ENCODE measurements at regions not wholly inside any gene's neighbourhood (a gene's known extent, or its start where the extent isn't known, plus 50 kb on each side); places are given as distances from the start of the nearest gene placed in this dataset.

DNA sequence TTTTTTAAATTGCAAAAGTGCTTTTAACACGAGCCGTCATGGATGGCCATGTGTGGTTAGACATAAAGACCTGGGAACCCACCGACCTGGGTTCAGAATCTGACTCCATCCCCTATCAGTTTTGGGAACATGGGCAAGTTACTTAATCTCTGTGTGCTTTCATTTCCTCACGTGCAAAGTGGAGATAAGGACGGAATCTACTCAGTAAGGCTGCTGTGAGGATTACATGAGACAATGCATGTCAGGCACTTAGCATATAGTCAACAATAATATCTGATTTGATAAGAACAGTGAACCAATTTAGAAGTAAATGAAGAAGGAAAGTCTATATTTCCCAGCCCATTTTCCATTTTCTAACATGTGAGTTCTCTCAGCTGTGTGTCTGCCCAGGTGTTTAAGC lies 235.4 kb downstream of the SUDS3 start:
- CTCF ChIA-PET = no interaction called here
- H3K27me3 ChIP-seq (ENCODE audit: insufficient read depth, low read length) = peaks cover 19% of the 10 kb centered on the region
- no peak overlapping the region for H3K9ac ChIP-seq (ENCODE audit: low read length)
- H3K4me3 ChIP-seq (replicated peaks in 1 of 2; ENCODE audit: low read depth in 1 of 2, low read length in 2 of 2) = no peak overlapping the region
- DNase-seq (ENCODE audit: low read depth, low spot score) (no peak), ATAC-seq (no peak)
- no peaks in the 10 kb centered on the region for H4K20me1 ChIP-seq (ENCODE audit: insufficient read depth)
- no peak overlapping the region for H2AFZ ChIP-seq (ENCODE audit: low read depth, low read length, poor library complexity, severe bottlenecking)
- TF ChIP-seq ELF1 (IDR thresholded peaks at IDR 0.05; ENCODE audit: borderline replicate concordance, low read depth) = no peak
- TF ChIP-seq EGR1 (IDR thresholded peaks at IDR 0.05; ENCODE audit: low read depth) = no peak
- no peak for TF ChIP-seq SP1 (IDR thresholded peaks at IDR 0.05; ENCODE audit: low read depth)
- no peak for TF ChIP-seq RAD21 (IDR thresholded peaks at IDR 0.05; ENCODE audit: low read depth)
- TF ChIP-seq, protein P1, sequence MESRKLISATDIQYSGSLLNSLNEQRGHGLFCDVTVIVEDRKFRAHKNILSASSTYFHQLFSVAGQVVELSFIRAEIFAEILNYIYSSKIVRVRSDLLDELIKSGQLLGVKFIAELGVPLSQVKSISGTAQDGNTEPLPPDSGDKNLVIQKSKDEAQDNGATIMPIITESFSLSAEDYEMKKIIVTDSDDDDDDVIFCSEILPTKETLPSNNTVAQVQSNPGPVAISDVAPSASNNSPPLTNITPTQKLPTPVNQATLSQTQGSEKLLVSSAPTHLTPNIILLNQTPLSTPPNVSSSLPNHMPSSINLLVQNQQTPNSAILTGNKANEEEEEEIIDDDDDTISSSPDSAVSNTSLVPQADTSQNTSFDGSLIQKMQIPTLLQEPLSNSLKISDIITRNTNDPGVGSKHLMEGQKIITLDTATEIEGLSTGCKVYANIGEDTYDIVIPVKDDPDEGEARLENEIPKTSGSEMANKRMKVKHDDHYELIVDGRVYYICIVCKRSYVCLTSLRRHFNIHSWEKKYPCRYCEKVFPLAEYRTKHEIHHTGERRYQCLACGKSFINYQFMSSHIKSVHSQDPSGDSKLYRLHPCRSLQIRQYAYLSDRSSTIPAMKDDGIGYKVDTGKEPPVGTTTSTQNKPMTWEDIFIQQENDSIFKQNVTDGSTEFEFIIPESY (IDR thresholded peaks at IDR 0.05; ENCODE audit: extremely low read depth, insufficient replicate concordance, low read length) = no peak
- TF ChIP-seq POLR2AphosphoS5 (IDR thresholded peaks at IDR 0.05; ENCODE audit: low read depth, low read length) = no peak
- no peak for TF ChIP-seq CBX3 (IDR thresholded peaks at IDR 0.05; ENCODE audit: low read depth)
- no peak for TF ChIP-seq SRF (IDR thresholded peaks at IDR 0.05; ENCODE audit: low read depth)
- no peak for TF ChIP-seq ZFX (IDR thresholded peaks at IDR 0.05)
- TF ChIP-seq YY1 (IDR thresholded peaks at IDR 0.05; ENCODE audit: extremely low read depth, insufficient replicate concordance, low read depth, low read length) = no peak
- TF ChIP-seq, protein P2, sequence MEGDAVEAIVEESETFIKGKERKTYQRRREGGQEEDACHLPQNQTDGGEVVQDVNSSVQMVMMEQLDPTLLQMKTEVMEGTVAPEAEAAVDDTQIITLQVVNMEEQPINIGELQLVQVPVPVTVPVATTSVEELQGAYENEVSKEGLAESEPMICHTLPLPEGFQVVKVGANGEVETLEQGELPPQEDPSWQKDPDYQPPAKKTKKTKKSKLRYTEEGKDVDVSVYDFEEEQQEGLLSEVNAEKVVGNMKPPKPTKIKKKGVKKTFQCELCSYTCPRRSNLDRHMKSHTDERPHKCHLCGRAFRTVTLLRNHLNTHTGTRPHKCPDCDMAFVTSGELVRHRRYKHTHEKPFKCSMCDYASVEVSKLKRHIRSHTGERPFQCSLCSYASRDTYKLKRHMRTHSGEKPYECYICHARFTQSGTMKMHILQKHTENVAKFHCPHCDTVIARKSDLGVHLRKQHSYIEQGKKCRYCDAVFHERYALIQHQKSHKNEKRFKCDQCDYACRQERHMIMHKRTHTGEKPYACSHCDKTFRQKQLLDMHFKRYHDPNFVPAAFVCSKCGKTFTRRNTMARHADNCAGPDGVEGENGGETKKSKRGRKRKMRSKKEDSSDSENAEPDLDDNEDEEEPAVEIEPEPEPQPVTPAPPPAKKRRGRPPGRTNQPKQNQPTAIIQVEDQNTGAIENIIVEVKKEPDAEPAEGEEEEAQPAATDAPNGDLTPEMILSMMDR (IDR thresholded peaks at IDR 0.05 in 2 of 3, conservative IDR thresholded peaks at IDR 0.05 in 1 of 3; ENCODE audit: borderline replicate concordance in 1 of 3, insufficient read depth in 1 of 3, low read depth in 2 of 3, low read length in 2 of 3) = no peak
- TF ChIP-seq, protein P3, sequence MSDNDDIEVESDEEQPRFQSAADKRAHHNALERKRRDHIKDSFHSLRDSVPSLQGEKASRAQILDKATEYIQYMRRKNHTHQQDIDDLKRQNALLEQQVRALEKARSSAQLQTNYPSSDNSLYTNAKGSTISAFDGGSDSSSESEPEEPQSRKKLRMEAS (IDR thresholded peaks at IDR 0.05) = no peak
- no peak for TF ChIP-seq EZH2phosphoT487 (IDR thresholded peaks at IDR 0.05; ENCODE audit: borderline replicate concordance)
- TF ChIP-seq CEBPB (IDR thresholded peaks at IDR 0.05; ENCODE audit: low read depth) = no peak
- TF ChIP-seq FOSL1 (IDR thresholded peaks at IDR 0.05; ENCODE audit: low read depth) = no peak
- TF ChIP-seq JUND (IDR thresholded peaks at IDR 0.05) = no peak
- no peak for TF ChIP-seq SIN3A (IDR thresholded peaks at IDR 0.05; ENCODE audit: low read depth)
- TF ChIP-seq, protein P4, sequence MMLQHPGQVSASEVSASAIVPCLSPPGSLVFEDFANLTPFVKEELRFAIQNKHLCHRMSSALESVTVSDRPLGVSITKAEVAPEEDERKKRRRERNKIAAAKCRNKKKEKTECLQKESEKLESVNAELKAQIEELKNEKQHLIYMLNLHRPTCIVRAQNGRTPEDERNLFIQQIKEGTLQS (IDR thresholded peaks at IDR 0.05) = no peak
- no peak for TF ChIP-seq TCF7L2 (IDR thresholded peaks at IDR 0.05; ENCODE audit: borderline replicate concordance, extremely low read depth, insufficient read depth, insufficient read length)
- no peaks in the 10 kb centered on the region for H3K9me3 ChIP-seq (ENCODE audit: control insufficient read depth in 1 of 2, insufficient read depth in 1 of 2, low read depth in 1 of 2, low read length in 2 of 2)
- BruUV-seq (replicated peaks) = no TSS peak
- RAD21 ChIA-PET (ENCODE audit: low non-redundant PET in 1 of 2, low total read pairs in 2 of 2, uncharacterized antibody in 2 of 2, unreplicated experiment in 2 of 2) = no interaction called here
- no peaks in the 10 kb centered on the region for H3K9me2 ChIP-seq (ENCODE audit: insufficient read depth)
- POLR2A ChIA-PET = no interaction called here
- no peaks in the 10 kb centered on the region for H3K4me1 ChIP-seq (ENCODE audit: control insufficient read depth in 1 of 2, insufficient read depth in 2 of 2, low read length in 2 of 2)
- H3K27ac ChIP-seq (ENCODE audit: low read depth, low read length) = no peak overlapping the region
- H3K4me2 ChIP-seq (ENCODE audit: low read length) = no peak overlapping the region
- H3K36me3 ChIP-seq (ENCODE audit: control insufficient read depth in 1 of 2, insufficient read depth in 2 of 2, low read length in 2 of 2) = no peaks in the 10 kb centered on the region
- intact Hi-C loops (cut with micrococcal nuclease) = no loop called here
- H3K79me2 ChIP-seq (ENCODE audit: insufficient read depth, low read length) = no peaks in the 10 kb centered on the region

Measured in HCT116 (cell line).